ENCODE measurements at regions not wholly inside any gene's neighbourhood (a gene's known extent, or its start where the extent isn't known, plus 50 kb on each side); places are given as distances from the start of the nearest gene placed in this dataset.

GRCh38 chr12:84054811-84055210 is 857.8 kb downstream of the SLC6A15 start:
- intact Hi-C loops (cut with DNase I), result no loop called here
- Histone ChIP-seq H3K4me3 (no peak overlapping the region), H3K9me3 (replicated peaks in 1 of 3) (no peaks in the 10 kb centered on the region), H3K36me3 (replicated peaks in 1 of 2) (no peaks in the 10 kb centered on the region), H3K27me3 (no peaks in the 10 kb centered on the region), H3K27ac (no peak overlapping the region), H3K4me1 (replicated peaks in 1 of 2) (no peaks in the 10 kb centered on the region)
- DNase-seq, result no peak
- WGBS, 4 donors, result 67 to 81% (median 71%) methylated on average over 2 of the region's 2 CpGs
- no peak for TF ChIP-seq CTCF (IDR thresholded peaks at IDR 0.05)
- no peak for TF ChIP-seq POLR2A (IDR thresholded peaks at IDR 0.05)

- Histone ChIP-seq H3K27me3 (no peaks in the 10 kb centered on the region), H3K9me3 (replicated peaks in 1 of 3) (no peaks in the 10 kb centered on the region), H3K36me3 (replicated peaks in 1 of 2) (no peaks in the 10 kb centered on the region), H3K27ac (no peak overlapping the region), H3K4me1 (replicated peaks in 1 of 2) (no peaks in the 10 kb centered on the region), H3K4me3 (no peak overlapping the region)
- WGBS, 4 donors, result 85 to 88% (median 87%) methylated on average over 1 of the region's 1 CpG
- no peak for DNase-seq
- TF ChIP-seq CTCF (IDR thresholded peaks at IDR 0.05) (no peak), POLR2A (IDR thresholded peaks at IDR 0.05) (no peak)
- intact Hi-C loops (cut with DNase I), result no loop called here
Observed at GRCh38 chr12:84047881-84048280, 864.7 kb downstream of the SLC6A15 start.

GRCh38 chr12:84046859-84047258 is 865.7 kb downstream of the SLC6A15 start:
- H3K4me1 ChIP-seq (replicated peaks in 1 of 2), result no peaks in the 10 kb centered on the region
- H3K9me3 ChIP-seq (replicated peaks in 1 of 3), result no peaks in the 10 kb centered on the region
- no peaks in the 10 kb centered on the region for H3K36me3 ChIP-seq (replicated peaks in 1 of 2)
- intact Hi-C loops (cut with DNase I), result no loop called here
- 78 to 95% (median 92%) methylated on average over 2 of the region's 2 CpGs for WGBS, 4 donors
- no peak for DNase-seq
- TF ChIP-seq POLR2A (IDR thresholded peaks at IDR 0.05) (no peak), CTCF (IDR thresholded peaks at IDR 0.05) (no peak)
- no peaks in the 10 kb centered on the region for H3K27me3 ChIP-seq
- H3K27ac ChIP-seq, result no peak overlapping the region
- no peak overlapping the region for H3K4me3 ChIP-seq

GRCh38 chr12:84043355-84043754 is 869.2 kb downstream of the SLC6A15 start:
- Histone ChIP-seq H3K9me3 (replicated peaks in 1 of 3) (no peaks in the 10 kb centered on the region), H3K27ac (no peak overlapping the region), H3K27me3 (no peaks in the 10 kb centered on the region), H3K4me3 (no peak overlapping the region), H3K36me3 (replicated peaks in 1 of 2) (no peaks in the 10 kb centered on the region), H3K4me1 (replicated peaks in 1 of 2) (no peaks in the 10 kb centered on the region)
- intact Hi-C loops (cut with DNase I), result no loop called here
- WGBS, 4 donors, result 83 to 92% (median 89%) methylated on average over 4 of the region's 4 CpGs
- TF ChIP-seq CTCF (IDR thresholded peaks at IDR 0.05) (no peak), POLR2A (IDR thresholded peaks at IDR 0.05) (no peak)
- DNase-seq, result no peak

All from adrenal gland (tissue), 9 donors.